AG08396 (cell line): ENCODE measurements at regions not wholly inside any gene's neighbourhood (a gene's known extent, or its start where the extent isn't known, plus 50 kb on each side); places are given as distances from the start of the nearest gene placed in this dataset.

Experiments used
- DNase-seq: peaks from one replicate; pipeline ENCODE4 v3.0.0; 2012; ENCODE audit warnings: low spot score, mixed read lengths

- no peak for DNase-seq
Measured at GRCh38 chr3:139778682-139779233, 101.0 kb upstream of the NMNAT3 start.

- DNase-seq: no peak
Measured at GRCh38 chr3:139774560-139775302, 97.0 kb upstream of the NMNAT3 start.

GRCh38 chr3:139772539-139773500 is 95.0 kb upstream of the NMNAT3 start:
- DNase-seq: peak; percentile 46

GRCh38 chr3:139771331-139771730 is 93.6 kb upstream of the NMNAT3 start:
- no peak for DNase-seq

- no peak for DNase-seq
Measured at GRCh38 chr3:139770577-139770976, 92.8 kb upstream of the NMNAT3 start.

- DNase-seq: no peak
Measured at GRCh38 chr3:139769796-139770195, 92.0 kb upstream of the NMNAT3 start.

- peak; percentile 53 for DNase-seq
Measured at GRCh38 chr3:139764936-139765335, 87.2 kb upstream of the NMNAT3 start.

- no peak for DNase-seq
Measured at GRCh38 chr3:139764069-139764905, 86.5 kb upstream of the NMNAT3 start.

- DNase-seq: no peak
Measured at GRCh38 chr3:139762302-139762701, 84.5 kb upstream of the NMNAT3 start.

- no peak for DNase-seq
Measured at GRCh38 chr3:139759470-139759869, 81.7 kb upstream of the NMNAT3 start.

- DNase-seq: peak; percentile 29
Measured at GRCh38 chr3:139758654-139759291, 81.0 kb upstream of the NMNAT3 start.

- no peak for DNase-seq
Measured at GRCh38 chr3:139757448-139758030, 79.8 kb upstream of the NMNAT3 start.

- no peak for DNase-seq
Measured at GRCh38 chr3:139756529-139757103, 78.8 kb upstream of the NMNAT3 start.

- no peak for DNase-seq
Measured at GRCh38 chr3:139755551-139755950, 77.8 kb upstream of the NMNAT3 start.

GRCh38 chr3:139751789-139752188 is 74.0 kb upstream of the NMNAT3 start:
- DNase-seq: no peak

GRCh38 chr3:139746481-139746880 is 68.7 kb upstream of the NMNAT3 start:
- no peak for DNase-seq

GRCh38 chr3:139745831-139746230 is 68.1 kb upstream of the NMNAT3 start:
- peak; percentile 47 for DNase-seq

- no peak for DNase-seq
Measured at GRCh38 chr3:139738697-139739096, 60.9 kb upstream of the NMNAT3 start.

GRCh38 chr3:139737682-139738361 is 60.0 kb upstream of the NMNAT3 start:
- no peak for DNase-seq

GRCh38 chr3:139735191-139735590 is 57.4 kb upstream of the NMNAT3 start:
- no peak for DNase-seq
